Right ventricle myocardium superior (tissue), 1 donor: ENCODE measurements at regions not wholly inside any gene's neighbourhood (a gene's known extent, or its start where the extent isn't known, plus 50 kb on each side); places are given as distances from the start of the nearest gene placed in this dataset.
"Not testable (repeated sequence)": the region's sequence is repeated elsewhere in the genome, so short reads cannot be mapped to it uniquely, and the experiment has no call there.

Experiments used
- ATAC-seq: fragments of 200-7000 bp; cut with Tn5 transposase; one replicate; pipeline ENCODE4 v1.9.1; 2020; ENCODE audit warnings: mild to moderate bottlenecking; ENCODE audit not compliant: poor library complexity
- DNase-seq: peaks from one replicate; pipeline ENCODE4 v3.0.0-alpha.2; 2020
- intact Hi-C: fragments of 100-400 bp; cut with DNase I; formaldehyde crosslinking; loops from one replicate; pipeline ENCODE4 v1.11.2; 2022
- donor health status: DM: no; HTN: yes; CAD: no; lungs with severe emphysema.

GRCh38 chr5:60493372-60493771 is 206.6 kb downstream of the DEPDC1B start:
- DNase-seq, result no peak
- intact Hi-C loops, result no loop called here
- ATAC-seq, result no peak

DNA sequence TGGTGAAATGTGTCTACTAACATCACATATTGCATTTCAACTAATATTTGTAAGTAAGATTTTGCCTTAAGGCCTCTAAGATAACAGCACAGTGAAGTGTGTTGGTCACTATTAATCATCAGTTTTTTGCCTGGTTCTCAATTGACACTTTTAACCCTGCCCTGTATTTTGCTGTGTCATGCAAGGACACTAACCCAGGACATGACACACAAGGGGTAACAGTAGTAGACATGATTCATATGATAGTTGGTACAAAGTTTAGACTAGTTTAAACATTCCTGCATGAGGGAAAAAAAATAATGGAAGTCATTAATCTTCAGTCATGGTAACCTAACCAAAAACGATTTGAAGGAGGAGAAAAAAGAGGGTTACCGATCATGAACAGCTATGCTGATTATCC is 207.0 kb downstream of the DEPDC1B start:
- ATAC-seq (no peak), DNase-seq (no peak)
- intact Hi-C loops, result no loop called here

GRCh38 chr5:60492358-60492757 is 207.6 kb downstream of the DEPDC1B start:
- intact Hi-C loops, result not testable (repeated sequence)

GRCh38 chr5:60490597-60491166 is 209.3 kb downstream of the DEPDC1B start:
- intact Hi-C loops, result no loop called here
- ATAC-seq (no peak), DNase-seq (no peak)

More at GRCh38 chr5:60492358-60492757, 207.6 kb downstream of the DEPDC1B start:
- not testable (repeated sequence) for DNase-seq, ATAC-seq

DNA sequence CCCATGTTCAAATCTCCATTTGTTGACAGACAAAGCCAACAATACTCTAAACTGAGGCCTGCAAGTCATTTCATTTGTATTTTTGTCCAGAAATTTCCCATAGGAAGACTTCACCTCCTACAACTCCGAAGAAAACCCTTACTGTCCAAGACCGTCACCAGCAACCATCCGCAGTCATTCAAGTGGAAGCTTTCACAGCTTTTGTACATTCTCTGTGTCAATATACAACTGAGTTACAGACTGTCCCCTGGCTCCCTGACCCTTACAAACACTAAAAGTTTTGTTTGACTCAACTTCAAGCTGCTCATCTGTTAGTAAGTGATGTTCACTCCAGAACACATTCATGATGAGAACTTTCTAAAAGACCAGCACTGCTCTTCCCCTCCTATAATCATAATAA is 210.1 kb downstream of the DEPDC1B start:
- intact Hi-C loops, result no loop called here
- ATAC-seq (no peak), DNase-seq (no peak)

DNA sequence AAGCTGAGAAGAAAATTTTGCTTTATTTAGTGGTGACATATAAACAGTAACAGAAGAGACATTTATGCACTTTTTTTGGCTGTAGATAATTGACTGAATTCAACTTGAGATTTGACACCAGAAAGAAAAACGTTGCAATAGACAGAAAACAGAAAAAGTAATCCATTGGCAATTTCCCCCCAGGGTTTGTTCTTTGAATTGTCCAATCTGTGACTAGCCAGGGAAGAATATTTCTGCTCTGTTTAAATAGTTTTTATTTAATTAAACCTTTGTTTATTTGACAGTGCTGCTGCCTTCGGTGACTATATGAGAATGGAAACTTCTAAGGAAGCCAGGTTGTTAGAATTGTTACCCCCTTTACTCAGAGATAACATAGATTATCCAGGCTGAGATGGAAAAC is 210.6 kb downstream of the DEPDC1B start:
- ATAC-seq, result no peak
- intact Hi-C loops, result no loop called here

DNA sequence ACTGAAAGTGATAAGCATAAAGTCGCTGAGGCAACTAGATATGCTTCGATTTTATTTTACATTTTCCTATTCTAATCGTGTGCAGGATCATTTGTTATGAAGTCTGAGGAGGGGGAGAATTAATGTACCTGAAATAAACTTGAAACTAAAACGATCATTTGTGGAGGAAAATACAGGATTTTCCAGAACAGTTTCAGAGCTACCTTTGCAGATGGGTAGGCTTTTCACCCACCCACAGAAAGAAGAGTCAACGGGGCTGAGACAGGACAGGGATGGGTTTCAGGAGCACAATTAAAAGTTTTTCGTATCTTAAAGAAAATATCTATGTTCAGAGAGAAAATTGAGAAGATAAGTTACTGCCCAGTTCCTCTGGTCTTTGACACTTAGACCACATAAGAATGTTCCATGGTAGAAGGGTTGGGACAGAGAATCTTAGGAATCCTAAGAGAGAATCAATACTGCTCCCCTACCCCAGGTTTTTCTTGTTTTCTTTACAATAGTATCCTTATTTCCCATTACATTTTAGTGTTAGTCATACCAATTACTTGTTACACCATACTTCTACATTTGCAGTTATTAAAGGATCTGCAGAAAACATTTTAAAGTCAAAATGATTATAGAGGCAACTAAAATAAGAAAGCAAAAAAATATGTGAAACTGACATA is 211.4 kb downstream of the DEPDC1B start:
- intact Hi-C loops, result no loop called here
- ATAC-seq (no peak), DNase-seq (no peak)

More for the DNA sequence above, 210.6 kb downstream of the DEPDC1B start:
- DNase-seq, result no peak

GRCh38 chr5:60487885-60488442 is 212.0 kb downstream of the DEPDC1B start:
- no peak for DNase-seq
- intact Hi-C loops, result no loop called here
- ATAC-seq, result no peak

- intact Hi-C loops, result no loop called here
- ATAC-seq (no peak), DNase-seq (no peak)
Measured at GRCh38 chr5:60487476-60487875, 212.5 kb downstream of the DEPDC1B start.

GRCh38 chr5:60485361-60485760 is 214.6 kb downstream of the DEPDC1B start:
- ATAC-seq (no peak), DNase-seq (no peak)
- intact Hi-C loops, result no loop called here

- ATAC-seq, result no peak
- intact Hi-C loops, result no loop called here
Measured at GRCh38 chr5:60483050-60483449, 216.9 kb downstream of the DEPDC1B start.

DNA sequence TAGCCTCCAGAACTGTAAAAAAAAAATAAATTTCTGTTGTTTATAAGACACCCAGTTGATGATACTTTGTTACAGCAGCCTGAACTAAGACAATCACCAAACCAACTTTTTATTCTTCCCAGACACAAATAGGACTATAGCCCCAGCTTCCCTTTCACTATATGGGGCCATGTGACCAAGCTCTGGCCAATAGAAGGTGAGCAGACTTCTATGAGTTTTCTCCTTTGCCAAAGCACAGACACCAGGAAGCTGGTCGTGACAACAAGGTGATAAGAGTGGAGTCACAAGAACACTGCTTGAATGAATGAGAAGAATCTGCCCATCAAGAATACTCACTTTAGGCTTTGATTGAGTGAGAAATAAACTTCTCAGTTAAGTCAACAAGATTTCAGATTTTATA is 217.7 kb downstream of the DEPDC1B start:
- DNase-seq (no peak), ATAC-seq (no peak)
- intact Hi-C loops, result no loop called here

More at GRCh38 chr5:60483050-60483449, 216.9 kb downstream of the DEPDC1B start:
- no peak for DNase-seq

DNA sequence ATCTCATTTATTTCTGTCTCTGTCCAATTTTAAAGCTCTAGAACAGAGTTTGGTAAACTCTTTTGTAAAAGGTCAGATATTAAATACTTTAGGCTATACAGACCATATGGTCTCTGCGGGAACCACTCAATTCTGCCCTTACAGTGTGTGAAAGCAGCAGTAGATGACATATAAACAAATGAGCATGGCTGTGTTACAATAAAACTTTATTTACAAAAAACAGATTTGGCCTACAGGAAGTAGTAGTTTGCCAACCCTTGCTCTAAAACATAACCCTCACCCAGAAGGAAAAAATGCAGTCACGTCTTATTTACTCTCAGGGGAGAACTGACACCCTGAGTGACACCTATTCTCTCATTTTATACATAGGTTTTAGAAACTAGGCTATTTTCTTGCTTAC is 220.4 kb downstream of the DEPDC1B start:
- intact Hi-C loops, result no loop called here
- no peak for ATAC-seq

DNA sequence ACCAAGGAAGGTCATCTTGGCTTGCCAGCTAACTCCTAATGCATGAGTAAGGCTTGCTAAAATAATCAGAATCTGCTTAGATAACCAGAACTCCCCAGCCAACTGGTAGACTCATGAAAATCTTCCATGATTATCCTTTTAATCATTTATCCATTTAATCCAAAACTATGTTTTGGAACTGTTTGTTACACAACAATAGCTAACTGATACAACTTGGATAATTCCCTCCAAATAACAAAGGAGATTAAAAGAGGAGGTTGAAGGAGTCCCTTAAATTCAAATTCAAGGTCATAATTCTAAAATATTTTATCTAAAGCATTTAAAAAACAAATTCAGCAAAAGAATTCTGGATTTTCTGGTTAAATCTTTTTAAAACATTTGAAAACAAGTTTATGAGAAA is 222.1 kb downstream of the DEPDC1B start:
- no peak for ATAC-seq
- intact Hi-C loops, result no loop called here

More for the DNA sequence above, 220.4 kb downstream of the DEPDC1B start:
- DNase-seq, result no peak

DNA sequence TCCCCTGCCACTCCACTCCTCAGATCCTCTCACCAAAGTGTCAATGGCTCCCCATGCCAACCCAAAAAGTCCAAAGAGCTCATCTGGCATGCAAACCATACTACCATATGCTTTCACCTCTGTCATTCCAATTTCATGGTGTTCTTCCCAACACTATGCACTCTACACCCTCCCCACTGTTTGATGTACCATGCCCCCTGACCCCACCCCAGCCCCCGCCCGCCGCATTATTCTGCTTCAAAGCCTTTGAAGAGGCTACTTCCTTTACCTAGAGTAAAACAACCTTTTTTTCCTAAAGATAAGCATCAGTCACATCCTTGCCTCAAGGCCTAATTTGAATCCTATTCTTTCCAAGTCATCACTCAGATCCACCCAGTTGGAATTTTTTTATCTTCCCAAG is 226.3 kb downstream of the DEPDC1B start:
- intact Hi-C loops, result no loop called here
- ATAC-seq (no peak), DNase-seq (no peak)

More for the DNA sequence above, 222.1 kb downstream of the DEPDC1B start:
- no peak for DNase-seq

GRCh38 chr5:60473027-60473426 is 226.9 kb downstream of the DEPDC1B start:
- intact Hi-C loops, ATAC-seq, DNase-seq: not testable (repeated sequence)

DNA sequence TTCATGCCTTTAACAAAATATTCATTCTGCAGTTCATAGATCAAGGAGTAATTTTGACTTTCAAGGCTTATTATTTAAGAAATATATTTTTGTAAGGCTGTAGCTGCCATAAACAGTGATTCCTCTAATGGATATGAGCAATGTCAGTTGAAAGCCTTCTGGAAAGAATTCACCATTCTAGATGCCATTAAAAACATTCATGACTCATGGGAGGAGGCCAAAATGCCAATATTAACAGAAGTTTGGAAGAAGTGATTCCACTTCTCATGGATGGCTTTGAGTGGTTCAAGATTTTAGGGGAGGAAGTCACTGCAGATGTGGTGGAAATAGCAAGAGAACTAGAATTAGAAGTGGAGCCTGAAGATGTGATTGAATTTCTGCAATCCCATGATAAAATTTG is 229.1 kb downstream of the DEPDC1B start:
- DNase-seq, result no peak
- ATAC-seq, result no peak
- intact Hi-C loops, result no loop called here

DNA sequence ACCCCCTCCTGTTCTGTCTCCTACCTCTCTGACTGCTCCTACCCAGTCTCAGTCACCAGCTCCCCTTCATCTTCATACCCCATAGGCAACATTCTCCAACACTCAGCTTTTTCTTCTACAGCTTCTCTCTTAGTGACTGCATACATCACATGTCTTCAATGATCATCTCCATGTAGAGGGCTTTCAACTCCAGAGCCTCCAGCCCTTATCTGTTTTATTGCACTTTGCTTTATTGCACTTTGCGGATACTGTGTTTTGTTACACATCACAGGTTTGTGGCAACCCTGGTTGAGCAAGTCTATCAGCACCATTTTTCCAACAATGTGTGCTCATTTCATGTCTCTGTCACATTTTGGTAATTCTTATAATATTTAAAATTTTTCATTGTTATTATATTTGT is 230.7 kb downstream of the DEPDC1B start:
- intact Hi-C loops, result no loop called here
- no peak for DNase-seq
- ATAC-seq, result no peak

DNA sequence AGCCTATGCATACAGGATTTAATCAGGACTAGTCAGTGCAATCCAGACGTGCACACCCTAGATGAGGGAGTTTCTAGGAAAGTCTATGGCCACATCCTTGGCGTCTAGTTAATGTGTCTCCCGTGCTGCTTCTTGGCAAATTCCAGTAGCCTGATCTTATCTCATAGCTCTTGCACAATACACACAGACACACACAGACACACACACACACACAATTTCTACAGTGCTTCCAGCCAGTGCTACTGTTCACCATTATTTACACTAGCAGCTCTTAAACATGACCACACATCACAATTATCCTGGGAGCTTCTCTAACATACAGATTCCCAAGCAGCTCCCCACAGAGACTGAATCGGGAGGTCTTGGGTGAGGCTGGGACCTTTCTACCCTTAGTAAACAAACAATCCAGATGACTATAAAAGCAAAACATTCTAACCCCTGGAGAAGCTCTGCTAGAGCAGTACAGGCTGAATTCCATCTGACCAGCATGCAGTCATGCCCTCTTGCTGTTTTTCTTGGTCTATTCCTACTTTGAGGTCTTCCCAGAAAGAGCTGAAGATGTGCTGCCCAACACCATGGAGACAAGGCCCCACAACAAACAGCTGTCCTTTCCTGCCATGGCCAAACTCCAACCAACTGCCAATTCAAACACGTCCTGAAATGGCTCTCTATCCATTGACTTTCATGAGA is 236.6 kb downstream of the DEPDC1B start:
- no peak for DNase-seq
- intact Hi-C loops, result no loop called here
- ATAC-seq, result no peak

DNA sequence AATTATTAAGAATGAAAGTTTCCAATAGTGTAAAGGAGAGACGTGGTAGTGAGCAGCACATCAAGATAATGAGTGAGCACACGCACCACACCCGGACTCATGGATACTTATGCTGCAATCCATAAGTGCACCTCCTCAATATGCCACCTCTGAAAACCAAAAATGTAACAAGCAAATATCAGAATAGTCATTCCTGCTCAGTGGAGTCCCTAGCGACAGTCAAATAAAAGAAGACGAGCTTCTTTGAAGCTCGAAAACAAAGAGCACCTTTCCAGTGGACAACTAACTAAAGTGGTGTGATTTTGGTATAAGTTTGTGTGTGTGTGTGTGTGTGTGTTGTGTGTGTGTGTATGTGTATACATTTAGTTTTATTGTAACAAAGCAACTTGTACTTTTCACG is 241.3 kb downstream of the DEPDC1B start:
- intact Hi-C loops, result no loop called here
- no peak for ATAC-seq

More for the DNA sequence above, 241.3 kb downstream of the DEPDC1B start:
- no peak for DNase-seq
